Keratinocyte (primary cell): ENCODE measurements at regions not wholly inside any gene's neighbourhood (a gene's known extent, or its start where the extent isn't known, plus 50 kb on each side); places are given as distances from the start of the nearest gene placed in this dataset.

Experiments
- DNase-seq: peaks from one replicate; pipeline ENCODE4 v3.0.0-alpha.2; 2011; ENCODE audit warnings: low read depth, missing footprints, low spot score
- FAIRE-seq: peaks from 2 replicates; lab custom pipeline; 2011; peaks lifted over from hg19 to GRCh38; lab: Jason Lieb, UNC
- H2AFZ ChIP-seq: 2 replicates; pipeline ENCODE4 v1.6.0; 2012; ENCODE audit warnings: low read length, control low read depth, inconsistent platforms; ENCODE audit not compliant: control insufficient read depth
- H3K27ac ChIP-seq: 2 replicates; pipeline ENCODE4 v1.5.1; 2011; ENCODE audit warnings: low read length; ENCODE audit not compliant: control insufficient read depth, insufficient read depth
- H3K27me3 ChIP-seq: 3 replicates; pipeline ENCODE4 v1.6.0; 2011; ENCODE audit warnings: low read length; ENCODE audit not compliant: control insufficient read depth, insufficient read depth; ENCODE audit errors: extremely low read depth
- H3K36me3 ChIP-seq, 2 experiments: 2 replicates in 1 of 2; 3 replicates in 1 of 2; pipeline ENCODE4 v1.5.1; 2011; ENCODE audit warnings: low read length in 2 of 2, mild to moderate bottlenecking in 1 of 2; ENCODE audit not compliant: control insufficient read depth in 2 of 2, insufficient read depth in 2 of 2; ENCODE audit errors: extremely low read depth in 1 of 2
- H3K4me1 ChIP-seq: 3 replicates; pipeline ENCODE4 v1.5.1; 2011; ENCODE audit warnings: low read length; ENCODE audit not compliant: control insufficient read depth, insufficient read depth; ENCODE audit errors: extremely low read depth
- H3K4me2 ChIP-seq: 3 replicates; pipeline ENCODE4 v1.6.0; 2011; ENCODE audit warnings: low read depth, low read length; ENCODE audit not compliant: control insufficient read depth, insufficient read depth; ENCODE audit errors: extremely low read depth
- H3K4me3 ChIP-seq, 3 experiments: fragments of 200-600 bp in 1 of 3; sonication (generic) in 1 of 3; 2 replicates in 2 of 3; 3 replicates in 1 of 3; pipeline ENCODE4 v1.5.1; 2011 to 2016; ENCODE audit warnings: low read length in 3 of 3, mild to moderate bottlenecking in 3 of 3, control low read depth in 2 of 3, inconsistent platforms in 1 of 3, low read depth in 1 of 3, mixed read lengths in 1 of 3, mixed run types in 1 of 3, moderate library complexity in 1 of 3; ENCODE audit not compliant: control insufficient read depth in 2 of 3, insufficient read depth in 2 of 3; ENCODE audit errors: extremely low read depth in 1 of 3
- H3K79me2 ChIP-seq: 2 replicates; pipeline ENCODE4 v1.6.0; 2012; ENCODE audit warnings: low read length; ENCODE audit not compliant: control insufficient read depth, insufficient read depth
- H3K9ac ChIP-seq: 3 replicates; pipeline ENCODE4 v1.6.0; 2011; ENCODE audit warnings: low read length; ENCODE audit not compliant: control insufficient read depth, insufficient read depth; ENCODE audit errors: extremely low read depth
- H3K9me1 ChIP-seq: 3 replicates; pipeline ENCODE4 v1.6.0; 2011; ENCODE audit warnings: low read length; ENCODE audit not compliant: control insufficient read depth, insufficient read depth; ENCODE audit errors: extremely low read depth
- H3K9me3 ChIP-seq: 2 replicates; pipeline ENCODE4 v1.5.1; 2012; ENCODE audit warnings: low read depth, low read length; ENCODE audit not compliant: control insufficient read depth
- H4K20me1 ChIP-seq: 3 replicates; pipeline ENCODE4 v1.6.0; 2011; ENCODE audit warnings: low read length; ENCODE audit not compliant: control insufficient read depth, insufficient read depth; ENCODE audit errors: extremely low read depth
- EZH2 ChIP-seq: IDR thresholded peaks from one replicate; pipeline ENCODE4 v1.6.1; 2012; ENCODE audit warnings: inconsistent platforms, mild to moderate bottlenecking, low read length, moderate library complexity
- dilution Hi-C: fragments of 300-500 bp; cut with MboI; formaldehyde crosslinking; loops from one replicate; pipeline ENCODE4 v1.7.0; 2020; ENCODE audit warnings: low sequenced_read_pairs; ENCODE audit not compliant: extremely low pct_ligation_motif_present
- TF ChIP-seq, protein P1 (sequence below), 3 experiments: IDR thresholded peaks in 1 of 3; conservative IDR thresholded peaks in 1 of 3; optimal IDR thresholded peaks in 1 of 3; 2 replicates in 2 of 3; 3 replicates in 1 of 3; pipeline versions ENCODE3 to v1.5.1; 2011; ENCODE audit warnings: low read length in 3 of 3, mild to moderate bottlenecking in 3 of 3, moderate library complexity in 2 of 3, control low read depth in 1 of 3, inconsistent platforms in 1 of 3; ENCODE audit not compliant: insufficient read depth in 2 of 3; ENCODE audit errors: extremely low read depth in 1 of 3

DNA sequence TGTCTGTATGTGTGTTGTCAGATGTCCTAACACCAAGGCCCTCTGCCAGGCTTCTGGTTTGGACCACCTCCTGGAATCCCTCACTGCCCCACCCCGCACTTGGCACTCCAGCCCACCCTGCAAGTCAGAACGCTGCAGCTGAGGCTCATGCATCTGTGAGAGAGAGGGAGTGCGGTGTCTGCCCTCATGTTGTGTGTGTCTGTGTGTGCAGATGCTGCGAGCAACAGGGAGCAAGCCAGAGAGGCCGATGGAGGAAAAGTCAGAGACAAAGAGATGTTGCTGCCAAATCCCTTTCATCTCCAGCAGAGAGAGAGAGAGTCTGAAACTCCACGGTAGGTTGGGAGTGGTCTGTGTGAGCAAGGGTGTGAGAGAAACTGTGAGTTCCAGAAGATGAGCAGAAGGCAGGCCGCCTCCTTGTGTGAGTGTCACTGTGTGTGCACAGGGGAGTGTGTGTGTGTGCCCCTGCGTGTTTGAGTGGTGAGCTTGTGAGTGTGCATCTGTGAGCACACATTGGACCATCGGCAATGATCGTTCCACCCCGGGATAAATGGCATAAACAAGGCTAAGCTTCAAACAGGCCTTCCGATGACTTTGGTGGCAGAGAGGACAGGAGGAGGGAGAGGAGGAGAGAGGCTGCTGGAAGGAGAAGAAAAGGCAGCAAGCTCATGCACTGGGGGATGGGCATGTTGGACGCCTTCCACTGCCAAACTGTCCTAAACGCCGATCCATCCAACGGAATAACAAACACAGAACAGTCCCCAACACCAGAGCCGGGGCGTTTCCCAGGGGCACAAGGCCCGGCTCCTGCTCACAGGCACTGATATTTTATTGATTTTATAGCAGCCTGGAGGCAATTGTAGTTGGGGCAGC is 99.2 kb upstream of the GRIK3 start:
- DNase-seq (no peak), FAIRE-seq (no peak)
- Histone ChIP-seq H3K9me3 (no peaks in the 10 kb centered on the region), H3K36me3 (no peaks in the 10 kb centered on the region), H4K20me1 (no peaks in the 10 kb centered on the region), H3K79me2 (no peaks in the 10 kb centered on the region), H3K27me3 (no peaks in the 10 kb centered on the region), H3K27ac (no peak overlapping the region), H3K4me2 (no peak overlapping the region), H3K9me1 (no peaks in the 10 kb centered on the region), H2AFZ (no peak overlapping the region), H3K4me1 (no peaks in the 10 kb centered on the region), H3K9ac (no peak overlapping the region), H3K4me3 (no peak overlapping the region)
- dilution Hi-C loops, result no loop called here
- TF ChIP-seq, protein P1, sequence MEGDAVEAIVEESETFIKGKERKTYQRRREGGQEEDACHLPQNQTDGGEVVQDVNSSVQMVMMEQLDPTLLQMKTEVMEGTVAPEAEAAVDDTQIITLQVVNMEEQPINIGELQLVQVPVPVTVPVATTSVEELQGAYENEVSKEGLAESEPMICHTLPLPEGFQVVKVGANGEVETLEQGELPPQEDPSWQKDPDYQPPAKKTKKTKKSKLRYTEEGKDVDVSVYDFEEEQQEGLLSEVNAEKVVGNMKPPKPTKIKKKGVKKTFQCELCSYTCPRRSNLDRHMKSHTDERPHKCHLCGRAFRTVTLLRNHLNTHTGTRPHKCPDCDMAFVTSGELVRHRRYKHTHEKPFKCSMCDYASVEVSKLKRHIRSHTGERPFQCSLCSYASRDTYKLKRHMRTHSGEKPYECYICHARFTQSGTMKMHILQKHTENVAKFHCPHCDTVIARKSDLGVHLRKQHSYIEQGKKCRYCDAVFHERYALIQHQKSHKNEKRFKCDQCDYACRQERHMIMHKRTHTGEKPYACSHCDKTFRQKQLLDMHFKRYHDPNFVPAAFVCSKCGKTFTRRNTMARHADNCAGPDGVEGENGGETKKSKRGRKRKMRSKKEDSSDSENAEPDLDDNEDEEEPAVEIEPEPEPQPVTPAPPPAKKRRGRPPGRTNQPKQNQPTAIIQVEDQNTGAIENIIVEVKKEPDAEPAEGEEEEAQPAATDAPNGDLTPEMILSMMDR (optimal IDR thresholded peaks at IDR 0.05 in 1 of 3, IDR thresholded peaks at IDR 0.05 in 1 of 3, conservative IDR thresholded peaks at IDR 0.05 in 1 of 3; ENCODE audit: extremely low read depth in 1 of 3, insufficient read depth in 2 of 3, low read length in 3 of 3), result no peak
- no peak for TF ChIP-seq EZH2

DNA sequence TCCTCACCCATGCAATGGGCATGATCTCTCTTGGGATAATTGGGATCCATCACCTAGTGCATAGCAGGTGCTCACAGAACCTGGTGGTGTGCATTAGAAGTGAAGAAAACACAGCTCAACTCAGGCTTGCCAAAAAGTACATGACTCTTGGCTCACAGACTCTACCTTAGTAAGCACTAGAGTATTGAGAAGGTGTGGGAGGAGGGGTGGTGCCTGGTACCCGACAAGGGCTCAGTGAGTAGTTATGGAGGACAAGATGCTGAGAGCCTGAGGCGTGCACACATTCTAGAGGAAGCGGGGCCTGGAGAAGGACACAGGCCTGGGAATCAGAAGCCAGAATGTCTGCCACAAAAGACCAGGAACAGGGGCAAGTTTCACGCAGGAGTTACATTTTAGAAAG is 100.3 kb upstream of the GRIK3 start:
- Histone ChIP-seq H3K4me2 (no peak overlapping the region), H3K9me1 (no peaks in the 10 kb centered on the region), H3K4me1 (no peaks in the 10 kb centered on the region), H3K9ac (no peak overlapping the region), H3K4me3 (no peak overlapping the region), H3K27ac (no peak overlapping the region), H3K9me3 (no peaks in the 10 kb centered on the region), H3K36me3 (no peaks in the 10 kb centered on the region), H2AFZ (no peak overlapping the region), H3K27me3 (no peaks in the 10 kb centered on the region), H4K20me1 (no peaks in the 10 kb centered on the region), H3K79me2 (no peaks in the 10 kb centered on the region)
- dilution Hi-C loops, result no loop called here
- FAIRE-seq (no peak), DNase-seq (no peak)
- no peak for TF ChIP-seq EZH2
- TF ChIP-seq, protein P1 (optimal IDR thresholded peaks at IDR 0.05 in 1 of 3, IDR thresholded peaks at IDR 0.05 in 1 of 3, conservative IDR thresholded peaks at IDR 0.05 in 1 of 3; ENCODE audit: extremely low read depth in 1 of 3, insufficient read depth in 2 of 3, low read length in 3 of 3), result no peak
